ENCODE measurements at regions not wholly inside any gene's neighbourhood (a gene's known extent, or its start where the extent isn't known, plus 50 kb on each side); places are given as distances from the start of the nearest gene placed in this dataset.

- TF ChIP-seq CTCF (IDR thresholded peaks at IDR 0.05; ENCODE audit: low read depth, low read length), result no peak
- no peak for TF ChIP-seq MAX (IDR thresholded peaks at IDR 0.05; ENCODE audit: low read depth, low read length)
These were observed 346.6 kb upstream of the GNPDA2 start for GRCh38 chr4:45072981-45073380.

Measured in NB4 (cell line).